ENCODE measurements at regions not wholly inside any gene's neighbourhood (a gene's known extent, or its start where the extent isn't known, plus 50 kb on each side); places are given as distances from the start of the nearest gene placed in this dataset.

GRCh38 chr7:24378871-24379616, 95.1 kb downstream of the NPY start:
- FAIRE-seq (no peak), DNase-seq (ENCODE audit: insufficient read length, low spot score) (no peak)

DNA sequence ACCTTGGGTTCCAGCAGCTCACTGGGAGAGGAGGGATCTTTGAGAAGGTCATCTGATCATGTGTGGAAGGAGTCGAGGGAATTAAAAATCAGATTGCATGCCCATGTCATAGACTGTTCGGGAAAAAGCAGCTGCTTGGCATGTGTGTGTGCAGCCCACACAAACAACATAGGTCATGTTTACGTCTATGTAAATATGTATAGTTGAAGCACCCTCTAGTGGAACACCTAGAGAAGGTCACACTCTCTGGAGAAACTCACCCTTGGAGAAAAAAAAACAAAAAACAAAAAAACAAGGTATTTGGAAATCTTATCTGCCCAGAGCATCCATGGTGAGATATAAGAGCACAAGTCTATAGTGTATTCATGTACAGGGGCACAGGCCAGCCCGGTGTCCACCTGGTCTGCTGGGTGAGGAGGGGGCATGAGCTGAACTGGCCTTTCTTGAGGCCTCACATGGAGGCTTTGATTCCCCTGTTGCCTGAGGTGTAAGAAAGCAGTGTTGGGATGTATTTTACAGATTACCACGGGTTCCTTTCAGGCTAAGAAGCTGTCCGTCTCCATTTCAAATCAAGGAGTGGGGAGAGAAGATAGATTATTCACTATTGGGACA, 98.0 kb downstream of the NPY start:
- no peak for DNase-seq (ENCODE audit: insufficient read length, low spot score)
- peak; percentile 26 for TF ChIP-seq CTCF (IDR thresholded peaks at IDR 0.05; ENCODE audit: insufficient read depth, missing control alignments)
- FAIRE-seq = no peak

More at GRCh38 chr7:24378871-24379616, 95.1 kb downstream of the NPY start:
- TF ChIP-seq CTCF (IDR thresholded peaks at IDR 0.05; ENCODE audit: insufficient read depth, missing control alignments) = no peak

GRCh38 chr7:24383055-24383454, 99.1 kb downstream of the NPY start:
- no peak for FAIRE-seq
- no peak for TF ChIP-seq CTCF (IDR thresholded peaks at IDR 0.05; ENCODE audit: insufficient read depth, missing control alignments)
- DNase-seq (ENCODE audit: insufficient read length, low spot score) = no peak

DNA sequence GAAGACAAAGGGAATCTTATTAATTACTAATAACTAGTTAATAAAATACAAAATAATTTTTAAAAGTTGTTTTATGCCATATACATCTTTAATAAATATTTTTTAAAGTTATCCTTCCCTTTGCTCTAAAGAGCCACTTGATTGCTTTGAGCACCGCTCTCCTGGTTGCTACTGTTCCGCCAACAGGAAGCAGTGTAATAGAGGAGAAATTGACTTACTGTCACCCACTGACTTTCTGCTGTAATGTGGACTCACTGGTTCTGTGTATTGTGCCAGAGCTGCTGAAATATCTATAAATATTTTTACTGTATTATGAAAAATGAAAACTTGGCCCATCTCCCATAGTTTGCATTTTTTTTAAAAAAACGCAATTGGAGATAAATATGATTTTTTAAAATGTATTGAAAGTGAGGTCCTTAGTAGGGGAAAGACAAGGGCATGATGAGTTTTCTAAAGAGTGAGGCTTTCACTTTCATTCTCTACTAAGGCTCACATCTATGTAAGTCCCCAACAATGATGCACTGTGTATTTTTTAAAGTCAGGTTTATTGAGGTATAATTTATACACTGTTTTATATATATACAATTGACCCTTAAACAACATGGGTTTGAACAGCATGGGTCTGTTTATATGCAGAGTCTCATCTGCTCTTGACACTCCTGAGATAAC, 100.5 kb downstream of the NPY start:
- no peak for TF ChIP-seq CTCF (IDR thresholded peaks at IDR 0.05; ENCODE audit: insufficient read depth, missing control alignments)
- FAIRE-seq = no peak

DNA sequence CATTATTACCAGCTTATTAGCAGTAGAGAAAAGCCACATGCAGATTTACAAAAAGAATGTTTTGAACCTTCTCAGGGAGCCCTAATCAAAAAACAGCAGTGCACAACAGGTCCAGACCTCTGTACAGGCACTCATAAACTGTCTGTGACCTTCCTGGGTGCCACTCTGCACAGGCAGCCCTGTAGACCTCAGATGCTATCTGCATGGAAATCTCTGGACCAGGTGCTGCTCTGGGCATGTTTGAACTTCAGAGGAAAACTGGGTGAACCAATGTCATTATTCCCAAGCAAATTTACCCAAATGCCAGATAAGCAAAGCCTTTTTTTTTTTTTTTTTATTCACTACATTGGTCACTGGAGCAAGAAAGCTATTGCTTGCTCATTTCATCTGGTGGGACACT, 104.2 kb downstream of the NPY start:
- DNase-seq (ENCODE audit: insufficient read length, low spot score) = no peak
- no peak for FAIRE-seq
- TF ChIP-seq CTCF (IDR thresholded peaks at IDR 0.05; ENCODE audit: insufficient read depth, missing control alignments) = no peak

More for the DNA sequence above, 100.5 kb downstream of the NPY start:
- no peak for DNase-seq (ENCODE audit: insufficient read length, low spot score)

GRCh38 chr7:24390376-24391157, 106.6 kb downstream of the NPY start:
- DNase-seq (ENCODE audit: insufficient read length, low spot score) = no peak
- no peak for TF ChIP-seq CTCF (IDR thresholded peaks at IDR 0.05; ENCODE audit: insufficient read depth, missing control alignments)

More at GRCh38 chr7:24390376-24391157, 106.6 kb downstream of the NPY start:
- no peak for FAIRE-seq
